Globus pallidus (tissue), 1 donor: ENCODE measurements at regions not wholly inside any gene's neighbourhood (a gene's known extent, or its start where the extent isn't known, plus 50 kb on each side); places are given as distances from the start of the nearest gene placed in this dataset.

Experiments used
- DNase-seq: peaks from one replicate; pipeline ENCODE4 v3.0.0-alpha.2; 2015; ENCODE audit warnings: low spot score

GRCh38 chrY:7182591-7182990, 271.0 kb upstream of the AMELY start:
- no peak for DNase-seq

- no peak for DNase-seq
These were observed 266.1 kb upstream of the AMELY start for GRCh38 chrY:7177631-7178030.

GRCh38 chrY:7169475-7169874, 257.9 kb upstream of the AMELY start:
- no peak for DNase-seq

- no peak for DNase-seq
These were observed 229.9 kb upstream of the AMELY start for GRCh38 chrY:7141477-7141876.
